GM13976 (cell line): ENCODE measurements at regions not wholly inside any gene's neighbourhood (a gene's known extent, or its start where the extent isn't known, plus 50 kb on each side); places are given as distances from the start of the nearest gene placed in this dataset.
A peak's percentile ranks its signal among the peaks of the same experiment; 100 is the strongest.

Source experiments
- DNase-seq: peaks from one replicate; pipeline ENCODE4 v3.0.0; 2012; ENCODE audit warnings: low spot score
- CTCF ChIP-seq: IDR thresholded peaks from 2 replicates; pipeline ENCODE4 v1.5.1; 2012; ENCODE audit warnings: borderline replicate concordance, mild to moderate bottlenecking; ENCODE audit not compliant: insufficient read depth; ENCODE audit errors: extremely low read depth, missing control alignments, control extremely low read depth
- in situ Hi-C: fragments of 300-500 bp; cut with MboI; formaldehyde crosslinking; loops from one replicate; pipeline ENCODE4 v1.12.0; 2022; ENCODE audit warnings: low sequenced_read_pairs, mixed read lengths, inconsistent platforms; ENCODE audit not compliant: unreplicated experiment

GRCh38 chr6:126643352-126643751, 303.4 kb downstream of the CENPW start:
- DNase-seq: no peak
- in situ Hi-C loops: no loop called here
- TF ChIP-seq CTCF: no peak

GRCh38 chr6:126650931-126651330, 311.0 kb downstream of the CENPW start:
- TF ChIP-seq CTCF: no peak
- in situ Hi-C loops: no loop called here
- no peak for DNase-seq

GRCh38 chr6:126657561-126658175, 317.8 kb downstream of the CENPW start:
- no peak for DNase-seq
- in situ Hi-C loops: no loop called here
- TF ChIP-seq CTCF: peak; percentile 19

GRCh38 chr6:126660376-126660775, 320.5 kb downstream of the CENPW start:
- TF ChIP-seq CTCF: no peak
- in situ Hi-C loops: no loop called here

GRCh38 chr6:126661646-126662045, 321.7 kb downstream of the CENPW start:
- no peak for DNase-seq
- in situ Hi-C loops: no loop called here
- TF ChIP-seq CTCF: no peak

More at GRCh38 chr6:126660376-126660775, 320.5 kb downstream of the CENPW start:
- DNase-seq: no peak

GRCh38 chr6:126662966-126663365, 323.1 kb downstream of the CENPW start:
- no peak for TF ChIP-seq CTCF
- in situ Hi-C loops: no loop called here
- no peak for DNase-seq

- no peak for TF ChIP-seq CTCF
- no peak for DNase-seq
- in situ Hi-C loops: no loop called here
Observed at GRCh38 chr6:126664271-126664670, 324.4 kb downstream of the CENPW start.
